Progenitor cell of endocrine pancreas (in vitro differentiated cells): ENCODE measurements at regions not wholly inside any gene's neighbourhood (a gene's known extent, or its start where the extent isn't known, plus 50 kb on each side); places are given as distances from the start of the nearest gene placed in this dataset.

Experiments
- DNase-seq: peaks from one replicate; pipeline ENCODE4 v3.0.0; 2021; ENCODE audit warnings: low spot score; ENCODE audit not compliant: unreplicated experiment
- H3K27ac Mint-ChIP-seq: 2 replicates; pipeline ENCODE4 v1.8.0; 2021; ENCODE audit warnings: mild to moderate bottlenecking, moderate library complexity, mixed read lengths
- H3K27me3 Mint-ChIP-seq: 2 replicates; pipeline ENCODE4 v1.8.0; 2021; ENCODE audit warnings: mixed read lengths
- H3K36me3 Mint-ChIP-seq: 2 replicates; pipeline ENCODE4 v1.8.0; 2022; ENCODE audit warnings: mixed read lengths; ENCODE audit not compliant: insufficient read depth
- H3K4me1 Mint-ChIP-seq: 2 replicates; pipeline ENCODE4 v1.8.0; 2021; ENCODE audit warnings: low read depth, mixed read lengths
- H3K4me3 Mint-ChIP-seq: 2 replicates; pipeline ENCODE4 v1.8.0; 2021; ENCODE audit warnings: low read depth, mild to moderate bottlenecking, moderate library complexity, mixed read lengths
- H3K9me3 Mint-ChIP-seq: 2 replicates; pipeline ENCODE4 v1.8.0; 2021; ENCODE audit warnings: low read depth, mixed read lengths
- TF ChIP-seq, protein P1 (sequence below): fragments of 200-600 bp; sonication (generic); IDR thresholded peaks from one replicate; pipeline ENCODE4 v1.5.0; 2021; ENCODE audit warnings: antibody characterized with exemption, mild to moderate bottlenecking; ENCODE audit not compliant: unreplicated experiment

DNA sequence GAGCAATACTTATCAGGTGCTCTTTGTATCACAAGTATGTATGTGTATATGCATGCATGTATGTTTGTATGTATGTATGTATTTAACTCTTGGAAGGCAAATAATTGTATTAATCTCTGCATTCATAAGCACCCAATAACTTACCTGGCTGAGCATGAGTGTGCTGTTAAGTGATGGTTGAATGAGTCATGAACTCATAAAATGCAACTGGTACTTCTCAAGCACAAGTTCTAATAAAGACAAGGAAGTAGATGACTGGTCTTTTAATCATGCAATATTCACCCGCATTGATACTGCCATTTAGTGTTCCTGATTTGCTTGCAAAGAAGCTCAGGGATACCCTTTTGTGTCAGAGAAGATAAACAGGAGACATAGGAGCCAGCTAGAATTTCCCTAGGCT, 204.9 kb upstream of the TRPM3 start:
- no peaks in the 10 kb centered on the region for H3K4me1 Mint-ChIP-seq
- no peak overlapping the region for H3K4me3 Mint-ChIP-seq
- no peaks in the 10 kb centered on the region for H3K27me3 Mint-ChIP-seq
- TF ChIP-seq, protein P1, sequence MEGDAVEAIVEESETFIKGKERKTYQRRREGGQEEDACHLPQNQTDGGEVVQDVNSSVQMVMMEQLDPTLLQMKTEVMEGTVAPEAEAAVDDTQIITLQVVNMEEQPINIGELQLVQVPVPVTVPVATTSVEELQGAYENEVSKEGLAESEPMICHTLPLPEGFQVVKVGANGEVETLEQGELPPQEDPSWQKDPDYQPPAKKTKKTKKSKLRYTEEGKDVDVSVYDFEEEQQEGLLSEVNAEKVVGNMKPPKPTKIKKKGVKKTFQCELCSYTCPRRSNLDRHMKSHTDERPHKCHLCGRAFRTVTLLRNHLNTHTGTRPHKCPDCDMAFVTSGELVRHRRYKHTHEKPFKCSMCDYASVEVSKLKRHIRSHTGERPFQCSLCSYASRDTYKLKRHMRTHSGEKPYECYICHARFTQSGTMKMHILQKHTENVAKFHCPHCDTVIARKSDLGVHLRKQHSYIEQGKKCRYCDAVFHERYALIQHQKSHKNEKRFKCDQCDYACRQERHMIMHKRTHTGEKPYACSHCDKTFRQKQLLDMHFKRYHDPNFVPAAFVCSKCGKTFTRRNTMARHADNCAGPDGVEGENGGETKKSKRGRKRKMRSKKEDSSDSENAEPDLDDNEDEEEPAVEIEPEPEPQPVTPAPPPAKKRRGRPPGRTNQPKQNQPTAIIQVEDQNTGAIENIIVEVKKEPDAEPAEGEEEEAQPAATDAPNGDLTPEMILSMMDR = no peak
- H3K9me3 Mint-ChIP-seq = no peaks in the 10 kb centered on the region
- no peaks in the 10 kb centered on the region for H3K36me3 Mint-ChIP-seq
- no peak for DNase-seq
- H3K27ac Mint-ChIP-seq = no peak overlapping the region

DNA sequence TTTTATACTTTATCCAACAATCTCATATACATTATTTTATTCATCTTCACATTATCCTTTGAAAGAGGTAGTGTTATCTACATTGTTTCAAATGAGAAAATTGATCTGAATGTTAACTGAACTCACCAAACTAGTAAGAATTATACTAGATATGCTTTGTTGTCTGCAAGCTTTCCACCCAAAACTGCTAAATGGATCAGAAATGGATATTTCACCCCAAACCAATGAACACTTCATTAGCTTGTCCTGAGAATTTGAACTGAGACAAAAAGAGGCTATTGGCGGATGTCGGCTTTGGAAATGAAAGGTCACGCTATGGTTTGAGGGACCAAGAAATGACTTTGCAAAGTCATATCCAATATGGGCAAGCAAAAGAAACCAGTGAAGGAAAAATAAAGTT, 201.9 kb upstream of the TRPM3 start:
- Mint-ChIP-seq H3K27me3 (peaks cover 5% of the 10 kb centered on the region), H3K36me3 (no peaks in the 10 kb centered on the region), H3K4me1 (no peaks in the 10 kb centered on the region), H3K4me3 (no peak overlapping the region), H3K9me3 (no peaks in the 10 kb centered on the region), H3K27ac (no peak overlapping the region)
- DNase-seq = no peak
- TF ChIP-seq, protein P1 = no peak

DNA sequence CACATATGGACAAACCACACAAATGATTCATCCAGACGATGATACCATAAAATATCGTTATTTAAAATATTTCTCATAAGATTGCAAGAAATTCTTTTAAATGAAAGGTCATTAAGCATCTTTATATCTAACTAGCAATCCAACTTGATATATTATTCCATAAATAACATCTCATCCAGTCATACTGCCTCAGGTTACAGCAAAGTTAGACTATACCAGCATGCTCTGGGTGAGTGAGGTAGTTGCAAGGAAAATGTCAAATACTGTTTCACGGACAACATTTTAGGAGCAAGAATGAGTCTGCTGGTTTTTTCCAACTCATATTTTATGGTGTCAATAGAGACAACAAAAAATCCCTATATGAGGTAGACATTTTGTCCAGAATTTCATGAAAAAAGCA, 200.9 kb upstream of the TRPM3 start:
- no peak overlapping the region for H3K4me3 Mint-ChIP-seq

DNA sequence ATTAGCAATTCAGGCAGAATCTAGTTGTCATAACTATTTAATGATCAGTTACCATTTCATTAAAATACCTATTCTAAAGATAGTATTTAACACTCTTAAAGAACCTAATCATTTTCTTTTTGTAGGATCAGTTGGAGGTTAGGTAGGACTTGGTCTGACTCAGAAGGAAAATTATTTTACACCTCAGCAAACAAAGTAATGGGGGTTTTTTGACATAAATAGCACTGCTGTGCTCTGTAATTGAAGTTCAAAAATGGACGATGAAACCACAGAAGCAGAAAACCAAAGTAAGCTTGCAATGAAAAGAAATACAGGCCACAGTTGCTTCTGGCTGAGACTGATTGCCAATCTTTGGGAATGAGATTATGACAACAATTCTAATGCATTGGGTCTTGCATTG, 187.0 kb upstream of the TRPM3 start:
- no peaks in the 10 kb centered on the region for H3K36me3 Mint-ChIP-seq
- H3K4me3 Mint-ChIP-seq = no peak overlapping the region
- H3K4me1 Mint-ChIP-seq = no peaks in the 10 kb centered on the region
- H3K27ac Mint-ChIP-seq = no peak overlapping the region
- no peaks in the 10 kb centered on the region for H3K27me3 Mint-ChIP-seq
- no peaks in the 10 kb centered on the region for H3K9me3 Mint-ChIP-seq
- DNase-seq = no peak
- TF ChIP-seq, protein P1 = no peak

More for the DNA sequence above, 200.9 kb upstream of the TRPM3 start:
- Mint-ChIP-seq H3K27ac (no peak overlapping the region), H3K9me3 (no peaks in the 10 kb centered on the region), H3K36me3 (no peaks in the 10 kb centered on the region), H3K27me3 (peaks cover 5% of the 10 kb centered on the region), H3K4me1 (no peaks in the 10 kb centered on the region)
- TF ChIP-seq, protein P1 = no peak
- no peak for DNase-seq

DNA sequence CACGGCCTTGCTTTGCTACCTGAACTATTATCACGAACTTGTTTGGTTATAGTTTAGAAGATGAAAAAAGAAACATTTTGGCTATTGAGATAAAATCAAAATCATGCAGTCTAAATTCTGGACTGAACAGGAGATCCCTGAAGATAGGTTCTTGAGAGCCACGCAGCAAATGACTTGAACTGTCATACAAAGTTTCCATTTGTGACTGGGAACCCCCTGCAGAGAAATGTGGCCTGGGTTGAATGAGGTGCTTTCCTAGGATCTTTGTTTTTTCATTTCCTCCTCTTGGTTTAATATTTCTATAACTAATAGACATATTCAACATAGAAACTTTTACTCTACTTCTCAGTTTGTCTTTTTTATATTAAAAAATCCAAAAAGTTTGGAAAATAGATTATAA, 184.7 kb upstream of the TRPM3 start:
- Mint-ChIP-seq H3K36me3 (no peaks in the 10 kb centered on the region), H3K27me3 (no peaks in the 10 kb centered on the region), H3K4me3 (no peak overlapping the region), H3K27ac (no peak overlapping the region), H3K9me3 (no peaks in the 10 kb centered on the region), H3K4me1 (no peaks in the 10 kb centered on the region)
- DNase-seq = no peak
- TF ChIP-seq, protein P1 = no peak
